H1 (cell line): ENCODE measurements at regions not wholly inside any gene's neighbourhood (a gene's known extent, or its start where the extent isn't known, plus 50 kb on each side); places are given as distances from the start of the nearest gene placed in this dataset.

ENCODE experiments used
- CTCF ChIA-PET: fragments of 300-600 bp; sonication (Branson Sonifier 250); formaldehyde crosslinking; loops from one replicate; lab custom pipeline; 2021; ENCODE audit not compliant: partially characterized antibody; lab: Charles Lee
- POLR2A ChIA-PET: fragments of 300-600 bp; sonication (Branson Sonifier 250); formaldehyde crosslinking; loops from one replicate; lab custom pipeline; 2021; ENCODE audit warnings: inconsistent platforms; ENCODE audit not compliant: partially characterized antibody; lab: Charles Lee
- DNase-seq, 2 experiments: peaks; one replicate each; pipeline versions ENCODE4 v3.0.0 to v3.0.0-alpha.2; 2010 to 2022; ENCODE audit warnings: low spot score in 2 of 2, low read depth in 1 of 2, mixed read lengths in 1 of 2
- FAIRE-seq: peaks from 2 replicates; lab custom pipeline; 2011; peaks lifted over from hg19 to GRCh38; lab: Jason Lieb, UNC
- H2AFZ ChIP-seq: 2 replicates; pipeline ENCODE4 v1.8.1; 2012; ENCODE audit warnings: low read length, inconsistent platforms
- H2AK5ac ChIP-seq: 2 replicates; pipeline ENCODE4 v1.6.1; 2013; ENCODE audit warnings: low read depth, low read length
- H2BK120ac ChIP-seq: replicated peaks from 2 replicates; pipeline ENCODE3; 2013; ENCODE audit warnings: low read depth, low read length, inconsistent platforms
- H2BK12ac ChIP-seq: 2 replicates; pipeline ENCODE4 v1.6.1; 2013; ENCODE audit warnings: low read depth, low read length
- H2BK15ac ChIP-seq: 2 replicates; pipeline ENCODE4 v1.6.1; 2013; ENCODE audit warnings: low read length
- H2BK20ac ChIP-seq: 2 replicates; pipeline ENCODE4 v1.6.1; 2013; ENCODE audit warnings: low read length
- H2BK5ac ChIP-seq: 2 replicates; pipeline ENCODE4 v1.6.1; 2013; ENCODE audit warnings: low read depth, low read length
- H3K14ac ChIP-seq: 2 replicates; pipeline ENCODE4 v1.6.1; 2013; ENCODE audit warnings: inconsistent platforms; ENCODE audit not compliant: insufficient read length
- H3K18ac ChIP-seq: 2 replicates; pipeline ENCODE4 v1.6.1; 2013; ENCODE audit warnings: low read length; ENCODE audit errors: extremely low read depth
- H3K23ac ChIP-seq: 2 replicates; pipeline ENCODE4 v1.6.1; 2013; ENCODE audit warnings: inconsistent platforms; ENCODE audit not compliant: insufficient read length
- H3K23me2 ChIP-seq: 2 replicates; pipeline ENCODE4 v1.6.1; 2013; ENCODE audit warnings: low read depth, low read length
- H3K27ac ChIP-seq: 2 replicates; pipeline ENCODE4 v1.6.1; 2011; ENCODE audit warnings: low read depth, low read length, inconsistent platforms
- H3K27me3 ChIP-seq, 4 experiments: replicated peaks in 1 of 4; 1 replicate in 1 of 4; 2 replicates in 3 of 4; pipeline versions ENCODE4 v1.6.1 to v1.8.1; 2011 to 2013; ENCODE audit warnings: low read length in 3 of 4, mild to moderate bottlenecking in 3 of 4, inconsistent platforms in 2 of 4, mixed read lengths in 2 of 4, moderate library complexity in 1 of 4; ENCODE audit not compliant: control insufficient read depth in 3 of 4, insufficient read depth in 3 of 4; ENCODE audit errors: extremely low read depth in 1 of 4
- H3K36me3 ChIP-seq, 4 experiments: 2 replicates each; pipeline versions ENCODE4 v1.6.1 to v1.8.1; 2011 to 2013; ENCODE audit warnings: mild to moderate bottlenecking in 4 of 4, low read length in 3 of 4, moderate library complexity in 2 of 4, control low read depth in 1 of 4, inconsistent platforms in 1 of 4; ENCODE audit not compliant: insufficient read depth in 4 of 4, control insufficient read depth in 2 of 4
- H3K4ac ChIP-seq: replicated peaks from 2 replicates; pipeline ENCODE3; 2013; ENCODE audit warnings: low read length, low read depth, mixed read lengths, inconsistent platforms; ENCODE audit not compliant: insufficient read length
- H3K4me1 ChIP-seq, 4 experiments: replicated peaks in 1 of 4; 1 replicate in 1 of 4; 2 replicates in 3 of 4; pipeline versions ENCODE4 v1.6.1 to v1.8.1; 2011 to 2013; ENCODE audit warnings: low read length in 3 of 4, inconsistent platforms in 2 of 4, mixed read lengths in 1 of 4; ENCODE audit not compliant: insufficient read depth in 4 of 4, control insufficient read depth in 3 of 4
- H3K4me2 ChIP-seq, 2 experiments: 2 replicates each; pipeline versions ENCODE4 v1.6.1 to v1.8.1; 2011 to 2013; ENCODE audit warnings: low read depth in 2 of 2, low read length in 2 of 2, control low read depth in 1 of 2, inconsistent platforms in 1 of 2, mild to moderate bottlenecking in 1 of 2; ENCODE audit not compliant: insufficient read depth in 1 of 2
- H3K4me3 ChIP-seq, 4 experiments: fragments of 200-600, 300-600 bp in 1 of 4; sonication (generic), shearing (Covaris generic), sonication (Bioruptor Twin) in 1 of 4; 2 replicates each; pipeline versions ENCODE4 v1.5.1 to v1.8.1; 2011 to 2016; ENCODE audit warnings: low read length in 4 of 4, low read depth in 3 of 4, control low read depth in 2 of 4, inconsistent platforms in 2 of 4, mild to moderate bottlenecking in 2 of 4, mixed read lengths in 1 of 4, moderate library complexity in 1 of 4; ENCODE audit not compliant: insufficient read depth in 2 of 4; ENCODE audit errors: extremely low read depth in 1 of 4
- H3K56ac ChIP-seq: replicated peaks from 2 replicates; pipeline ENCODE3; 2013; ENCODE audit warnings: low read depth, mild to moderate bottlenecking, mixed read lengths, low read length, inconsistent platforms; ENCODE audit not compliant: insufficient read length
- H3K79me1 ChIP-seq: 2 replicates; pipeline ENCODE4 v1.6.1; 2013; ENCODE audit warnings: low read depth, low read length, control low read depth
- H3K79me2 ChIP-seq, 2 experiments: 2 replicates each; pipeline versions ENCODE4 v1.6.1 to v1.8.1; 2012 to 2013; ENCODE audit warnings: low read length in 2 of 2, mild to moderate bottlenecking in 2 of 2, inconsistent platforms in 1 of 2; ENCODE audit not compliant: insufficient read depth in 2 of 2, control insufficient read depth in 1 of 2
- H3K9ac ChIP-seq, 4 experiments: replicated peaks in 1 of 4; 1 replicate in 1 of 4; 2 replicates in 3 of 4; pipeline versions ENCODE4 v1.6.1 to v1.8.1; 2011 to 2013; ENCODE audit warnings: low read depth in 3 of 4, low read length in 3 of 4, control low read depth in 2 of 4, mild to moderate bottlenecking in 2 of 4, moderate library complexity in 2 of 4, inconsistent platforms in 1 of 4; ENCODE audit errors: extremely low read depth in 1 of 4
- H3K9me3 ChIP-seq, 2 experiments: 2 replicates each; pipeline versions ENCODE4 v1.6.1 to v1.8.1; 2012 to 2013; ENCODE audit warnings: mild to moderate bottlenecking in 2 of 2, moderate library complexity in 2 of 2, control low read depth in 1 of 2, inconsistent platforms in 1 of 2, low read depth in 1 of 2, low read length in 1 of 2, mixed read lengths in 1 of 2; ENCODE audit not compliant: insufficient read depth in 2 of 2
- H4K20me1 ChIP-seq, 2 experiments: replicated peaks in 1 of 2; 2 replicates each; pipeline versions ENCODE3 to v1.8.1; 2011 to 2013; ENCODE audit warnings: inconsistent platforms in 2 of 2, low read length in 2 of 2, mild to moderate bottlenecking in 1 of 2; ENCODE audit not compliant: insufficient read depth in 2 of 2, control insufficient read depth in 1 of 2
- H4K5ac ChIP-seq: 2 replicates; pipeline ENCODE4 v1.6.1; 2013; ENCODE audit warnings: low read length, low read depth, mixed read lengths, inconsistent platforms; ENCODE audit not compliant: insufficient read length
- H4K8ac ChIP-seq: 2 replicates; pipeline ENCODE4 v1.8.0; 2013; ENCODE audit warnings: mild to moderate bottlenecking, moderate library complexity, low read length, inconsistent platforms; ENCODE audit not compliant: insufficient read depth; ENCODE audit errors: extremely low read depth
- H4K91ac ChIP-seq: replicated peaks from 2 replicates; pipeline ENCODE3; 2013; ENCODE audit warnings: low read length, mixed read lengths, inconsistent platforms; ENCODE audit not compliant: insufficient read length
- PHF8 ChIP-seq: fragments of 200-600 bp; sonication (generic); conservative IDR thresholded peaks from 2 replicates; pipeline ENCODE4 v1.7.1; 2012; ENCODE audit warnings: low read depth, mild to moderate bottlenecking, inconsistent platforms, low read length, moderate library complexity
- SP2 ChIP-seq: IDR thresholded peaks from 2 replicates; pipeline ENCODE4 v1.6.1; 2012; ENCODE audit warnings: mild to moderate bottlenecking, low read length, inconsistent platforms
- WGBS, 2 experiments: shearing (Covaris generic) in 1 of 2; methylation state at CpG; one replicate each; pipeline versions ENCODE4 v1.1.6 to v1.1.7; 2013 to 2015; ENCODE audit warnings: low lambda C conversion rate in 2 of 2, mixed read lengths in 2 of 2, inconsistent platforms in 1 of 2, low coverage in 1 of 2, missing lambda C conversion rate in 1 of 2; ENCODE audit not compliant: insufficient replicate concordance in 2 of 2, insufficient coverage in 1 of 2, insufficient read length in 1 of 2; ENCODE audit errors: extremely low coverage in 1 of 2, missing lambda C conversion rate in 1 of 2; 5-methylcytosine and 5-hydroxymethylcytosine counted together

- Histone ChIP-seq H4K91ac (no peak overlapping the region), H3K4ac (no peak overlapping the region), H3K4me1 (no peaks in the 10 kb centered on the region), H3K9me3 (no peaks in the 10 kb centered on the region), H3K9ac (no peak overlapping the region), H2BK15ac (no peak overlapping the region), H4K5ac (no peak overlapping the region), H2BK5ac (no peak overlapping the region), H3K4me2 (no peak overlapping the region), H3K79me2 (no peaks in the 10 kb centered on the region), H3K23me2 (no peaks in the 10 kb centered on the region; the same call in 1 of the 2 replicates), H3K23ac (no peak overlapping the region), H3K27me3 (no peaks in the 10 kb centered on the region), H2AFZ (no peak overlapping the region), H2BK20ac (no peak overlapping the region), H4K8ac (no peak overlapping the region), H3K4me3 (no peak overlapping the region), H2AK5ac (no peak overlapping the region), H4K20me1 (no peaks in the 10 kb centered on the region), H3K27ac (no peak overlapping the region), H2BK12ac (no peak overlapping the region), H3K36me3 (no peaks in the 10 kb centered on the region), H3K18ac (no peak overlapping the region), H3K14ac (no peak overlapping the region), H3K56ac (no peak overlapping the region), H3K79me1 (no peaks in the 10 kb centered on the region), H2BK120ac (no peak overlapping the region)
- POLR2A ChIA-PET, result no interaction called here
- no peak for TF ChIP-seq SP2
- no peak for TF ChIP-seq PHF8
- WGBS, 2 experiments, result 82% methylated on average over 2 of the region's 2 CpGs; no CpG with 5 or more reads in 1 of the 2 experiments
- DNase-seq (no peak), FAIRE-seq (no peak)
- CTCF ChIA-PET, result interaction anchor here (1.0 kb wide), 1 partner anchor 477 kb away, joined by 3 read pairs; no protein-coding TSS in a partner anchor
Observed at GRCh38 chr2:145050134-145050533, 530.2 kb upstream of the ZEB2 start.
